Caco-2 (cell line): ENCODE measurements at regions not wholly inside any gene's neighbourhood (a gene's known extent, or its start where the extent isn't known, plus 50 kb on each side); places are given as distances from the start of the nearest gene placed in this dataset.

Experiments used
- BruUV-seq: library from RNA; stranded (reverse); fragments of 400-500 nt; replicated peaks from 2 replicates; lab custom pipeline; 2021; lab: Mats Ljungman, UMichigan
- CTCF ChIA-PET: fragments of 300-600 bp; sonication (Branson Sonifier 250); formaldehyde crosslinking; loops from one replicate; lab custom pipeline; 2022; ENCODE audit warnings: antibody characterized with exemption; lab: Charles Lee
- POLR2A ChIA-PET: fragments of 300-600 bp; sonication (Branson Sonifier 250); formaldehyde crosslinking; loops from one replicate; lab custom pipeline; 2022; ENCODE audit warnings: antibody characterized with exemption; lab: Charles Lee
- DNase-seq, 2 experiments: peaks; one replicate each; pipeline versions ENCODE4 v3.0.0 to v3.0.0-alpha.2; 2020 to 2022
- H3K27me3 ChIP-seq: replicated peaks from 2 replicates; pipeline ENCODE4 v1.6.0; 2011; ENCODE audit warnings: low read length; ENCODE audit not compliant: control insufficient read depth, insufficient read depth
- H3K36me3 ChIP-seq: 2 replicates; pipeline ENCODE4 v1.5.1; 2011; ENCODE audit warnings: low read length; ENCODE audit not compliant: control insufficient read depth, insufficient read depth
- H3K4me1 ChIP-seq: fragments of 250-450 bp; sonication (Bioruptor Pico); 2 replicates; pipeline ENCODE4 v1.5.1; 2020; ENCODE audit warnings: mild to moderate bottlenecking
- H3K4me3 ChIP-seq: 2 replicates; pipeline ENCODE4 v1.5.1; 2011; ENCODE audit warnings: low read depth, mild to moderate bottlenecking, control low read depth, low read length
- H3K9me3 ChIP-seq: fragments of 250-450 bp; sonication (Bioruptor Pico); 2 replicates; pipeline ENCODE4 v1.5.1; 2020; ENCODE audit warnings: mild to moderate bottlenecking, moderate library complexity
- H3K27ac Mint-ChIP-seq: one replicate; pipeline ENCODE4 v1.8.0; 2022; ENCODE audit warnings: mixed read lengths; ENCODE audit not compliant: unreplicated experiment
- H3K27me3 Mint-ChIP-seq: one replicate; pipeline ENCODE4 v1.8.0; 2022; ENCODE audit warnings: mixed read lengths; ENCODE audit not compliant: insufficient read depth, unreplicated experiment
- H3K36me3 Mint-ChIP-seq: one replicate; pipeline ENCODE4 v1.8.0; 2022; ENCODE audit warnings: mild to moderate bottlenecking, mixed read lengths; ENCODE audit not compliant: insufficient read depth, unreplicated experiment
- H3K4me1 Mint-ChIP-seq: one replicate; pipeline ENCODE4 v1.8.0; 2022; ENCODE audit warnings: low read depth, mixed read lengths; ENCODE audit not compliant: unreplicated experiment
- H3K4me3 Mint-ChIP-seq: one replicate; pipeline ENCODE4 v1.8.0; 2022; ENCODE audit warnings: mild to moderate bottlenecking, moderate library complexity, mixed read lengths; ENCODE audit not compliant: unreplicated experiment
- H3K9me3 Mint-ChIP-seq: one replicate; pipeline ENCODE4 v1.8.0; 2022; ENCODE audit warnings: mixed read lengths; ENCODE audit not compliant: unreplicated experiment
- CTCF ChIP-seq, 2 experiments: fragments of 200-600 bp in 1 of 2; IDR thresholded peaks; 1 replicate in 1 of 2; 2 replicates in 1 of 2; pipeline versions ENCODE4 v1.5.1 to v1.8.0; 2011 to 2022; ENCODE audit warnings: antibody characterized with exemption in 1 of 2, control low read depth in 1 of 2, inconsistent platforms in 1 of 2, low read depth in 1 of 2, low read length in 1 of 2, mild to moderate bottlenecking in 1 of 2, moderate library complexity in 1 of 2; ENCODE audit not compliant: insufficient read depth in 1 of 2, severe bottlenecking in 1 of 2, unreplicated experiment in 1 of 2
- intact Hi-C: fragments of 100-400 bp; cut with micrococcal nuclease; formaldehyde crosslinking; loops from one replicate; pipeline ENCODE4 v1.10.0; 2022; ENCODE audit not compliant: unreplicated experiment

GRCh38 chr22:48315439-48316256 is 1512.0 kb downstream of the BRD1 start:
- H3K36me3 Mint-ChIP-seq = no peaks in the 10 kb centered on the region
- H3K4me3 ChIP-seq = no peak overlapping the region
- intact Hi-C loops = no loop called here
- H3K4me3 Mint-ChIP-seq = no peak overlapping the region
- no peaks in the 10 kb centered on the region for H3K27me3 Mint-ChIP-seq
- H3K9me3 ChIP-seq = no peaks in the 10 kb centered on the region
- no peak overlapping the region for H3K27ac Mint-ChIP-seq
- no peak for DNase-seq
- no peaks in the 10 kb centered on the region for H3K4me1 ChIP-seq
- no TSS peak for BruUV-seq
- TF ChIP-seq CTCF (IDR thresholded peaks at IDR 0.05; ENCODE audit: insufficient read depth in 1 of 2, low read depth in 1 of 2, low read length in 1 of 2, severe bottlenecking in 1 of 2, unreplicated experiment in 1 of 2) = no peak
- no peaks in the 10 kb centered on the region for H3K36me3 ChIP-seq
- peaks cover 10% of the 10 kb centered on the region for H3K9me3 Mint-ChIP-seq
- ChIA-PET POLR2A (no interaction called here), CTCF (no interaction called here)
- no peaks in the 10 kb centered on the region for H3K4me1 Mint-ChIP-seq
- no peaks in the 10 kb centered on the region for H3K27me3 ChIP-seq

GRCh38 chr22:48314073-48314472 is 1513.6 kb downstream of the BRD1 start:
- ChIA-PET POLR2A (no interaction called here), CTCF (no interaction called here)
- Mint-ChIP-seq H3K27ac (no peak overlapping the region), H3K9me3 (peaks cover 10% of the 10 kb centered on the region), H3K4me1 (no peaks in the 10 kb centered on the region), H3K27me3 (no peaks in the 10 kb centered on the region), H3K36me3 (no peaks in the 10 kb centered on the region), H3K4me3 (no peak overlapping the region)
- no peaks in the 10 kb centered on the region for H3K9me3 ChIP-seq
- BruUV-seq = no TSS peak
- TF ChIP-seq CTCF (IDR thresholded peaks at IDR 0.05; ENCODE audit: insufficient read depth in 1 of 2, low read depth in 1 of 2, low read length in 1 of 2, severe bottlenecking in 1 of 2, unreplicated experiment in 1 of 2) = no peak
- H3K36me3 ChIP-seq = no peaks in the 10 kb centered on the region
- no peaks in the 10 kb centered on the region for H3K4me1 ChIP-seq
- intact Hi-C loops = no loop called here
- no peaks in the 10 kb centered on the region for H3K27me3 ChIP-seq
- H3K4me3 ChIP-seq = no peak overlapping the region
- no peak for DNase-seq

- no peaks in the 10 kb centered on the region for H3K9me3 ChIP-seq
- Mint-ChIP-seq H3K4me3 (no peak overlapping the region), H3K36me3 (no peaks in the 10 kb centered on the region), H3K4me1 (no peaks in the 10 kb centered on the region), H3K27me3 (no peaks in the 10 kb centered on the region), H3K9me3 (peaks cover 10% of the 10 kb centered on the region), H3K27ac (no peak overlapping the region)
- no peaks in the 10 kb centered on the region for H3K36me3 ChIP-seq
- no peak for TF ChIP-seq CTCF (IDR thresholded peaks at IDR 0.05; ENCODE audit: insufficient read depth in 1 of 2, low read depth in 1 of 2, low read length in 1 of 2, severe bottlenecking in 1 of 2, unreplicated experiment in 1 of 2)
- H3K4me3 ChIP-seq = no peak overlapping the region
- no peaks in the 10 kb centered on the region for H3K4me1 ChIP-seq
- no peaks in the 10 kb centered on the region for H3K27me3 ChIP-seq
- intact Hi-C loops = no loop called here
- ChIA-PET CTCF (no interaction called here), POLR2A (no interaction called here)
- BruUV-seq = no TSS peak
- no peak for DNase-seq
Observed at GRCh38 chr22:48313175-48313830, 1514.4 kb downstream of the BRD1 start.
